ENCODE measurements at regions not wholly inside any gene's neighbourhood (a gene's known extent, or its start where the extent isn't known, plus 50 kb on each side); places are given as distances from the start of the nearest gene placed in this dataset.

DNA sequence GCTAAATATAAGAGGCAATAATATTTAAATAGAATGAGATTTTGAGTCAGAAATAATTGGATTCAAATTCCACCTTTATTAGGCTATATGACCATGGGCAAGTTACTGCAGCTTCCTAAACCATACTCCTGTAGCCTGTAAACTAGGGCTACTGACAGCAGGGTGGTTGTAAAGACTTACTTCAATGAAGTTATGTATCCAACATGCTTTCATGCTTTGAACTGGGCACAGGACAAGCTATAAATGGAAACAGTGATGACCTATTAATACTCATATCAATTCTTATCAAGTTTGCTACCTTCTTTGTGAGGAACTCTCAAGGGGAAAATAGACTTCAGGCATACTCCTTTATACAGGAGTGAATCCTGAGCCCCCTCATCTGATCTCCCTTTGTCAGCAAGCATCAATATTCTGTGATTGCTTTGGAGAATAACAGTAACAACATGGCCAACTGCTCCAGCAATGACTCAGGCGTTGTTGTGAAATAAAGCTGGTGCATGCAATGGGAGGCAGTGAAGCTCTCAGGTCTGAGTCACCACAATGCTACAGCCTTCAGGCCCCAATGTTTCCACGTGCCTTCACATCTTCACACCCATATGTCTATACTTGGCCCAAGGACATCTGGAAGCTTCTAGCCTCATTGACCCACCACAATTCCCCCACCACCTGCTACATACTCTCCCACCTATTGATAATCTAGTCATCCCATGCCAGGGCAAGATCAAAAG is 102.5 kb downstream of the KCNA4 start:
- no peak for DNase-seq (ENCODE audit: extremely low read depth, low read depth)
- no peak overlapping the region for H3K4me3 ChIP-seq (replicated peaks; ENCODE audit: low read depth, low read length)
- TF ChIP-seq, protein P1, sequence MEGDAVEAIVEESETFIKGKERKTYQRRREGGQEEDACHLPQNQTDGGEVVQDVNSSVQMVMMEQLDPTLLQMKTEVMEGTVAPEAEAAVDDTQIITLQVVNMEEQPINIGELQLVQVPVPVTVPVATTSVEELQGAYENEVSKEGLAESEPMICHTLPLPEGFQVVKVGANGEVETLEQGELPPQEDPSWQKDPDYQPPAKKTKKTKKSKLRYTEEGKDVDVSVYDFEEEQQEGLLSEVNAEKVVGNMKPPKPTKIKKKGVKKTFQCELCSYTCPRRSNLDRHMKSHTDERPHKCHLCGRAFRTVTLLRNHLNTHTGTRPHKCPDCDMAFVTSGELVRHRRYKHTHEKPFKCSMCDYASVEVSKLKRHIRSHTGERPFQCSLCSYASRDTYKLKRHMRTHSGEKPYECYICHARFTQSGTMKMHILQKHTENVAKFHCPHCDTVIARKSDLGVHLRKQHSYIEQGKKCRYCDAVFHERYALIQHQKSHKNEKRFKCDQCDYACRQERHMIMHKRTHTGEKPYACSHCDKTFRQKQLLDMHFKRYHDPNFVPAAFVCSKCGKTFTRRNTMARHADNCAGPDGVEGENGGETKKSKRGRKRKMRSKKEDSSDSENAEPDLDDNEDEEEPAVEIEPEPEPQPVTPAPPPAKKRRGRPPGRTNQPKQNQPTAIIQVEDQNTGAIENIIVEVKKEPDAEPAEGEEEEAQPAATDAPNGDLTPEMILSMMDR (IDR thresholded peaks at IDR 0.05; ENCODE audit: low read depth, low read length, missing control alignments) = no peak

DNA sequence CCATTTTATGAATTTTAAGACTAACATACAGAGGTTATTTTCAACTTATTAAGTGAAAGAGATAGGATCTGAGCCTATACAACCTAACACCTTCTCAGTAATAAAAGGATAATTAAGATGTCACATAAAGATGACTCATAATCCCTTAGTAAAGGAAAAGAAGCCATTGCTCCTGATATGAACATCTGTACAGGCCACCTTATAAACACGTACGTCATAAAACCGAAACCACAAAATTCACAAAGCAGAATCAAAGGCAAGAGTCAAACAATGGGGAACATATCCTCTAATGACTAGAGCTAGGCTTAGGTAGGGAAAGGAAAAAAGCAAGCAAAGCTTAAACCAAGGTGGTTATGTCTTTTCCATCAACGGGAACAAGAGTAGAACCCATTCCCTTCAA is 103.5 kb downstream of the KCNA4 start:
- DNase-seq (ENCODE audit: extremely low read depth, low read depth) = no peak
- TF ChIP-seq, protein P1 (IDR thresholded peaks at IDR 0.05; ENCODE audit: low read depth, low read length, missing control alignments) = no peak
- no peak overlapping the region for H3K4me3 ChIP-seq (replicated peaks; ENCODE audit: low read depth, low read length)

DNA sequence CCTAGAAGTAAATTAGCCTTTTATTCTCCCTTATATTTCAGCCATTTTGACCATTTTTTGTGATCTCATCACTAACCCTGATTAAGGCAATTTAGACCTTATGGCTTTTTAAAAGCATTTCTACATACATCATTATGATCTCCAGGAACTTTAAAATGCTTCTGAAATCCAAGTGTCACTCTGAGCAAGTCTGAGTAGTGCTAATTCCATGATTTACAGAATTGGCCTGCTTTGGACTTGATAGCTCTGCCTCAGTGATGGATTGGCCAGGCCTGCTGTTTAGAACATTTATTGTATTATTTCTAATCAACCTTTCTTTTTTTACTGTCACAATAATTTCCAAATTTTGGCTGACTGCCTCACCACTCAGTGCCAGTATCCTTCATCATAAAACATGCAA is 116.4 kb downstream of the KCNA4 start:
- TF ChIP-seq, protein P1 (IDR thresholded peaks at IDR 0.05; ENCODE audit: low read depth, low read length, missing control alignments) = no peak
- no peak for DNase-seq (ENCODE audit: extremely low read depth, low read depth)
- no peak overlapping the region for H3K4me3 ChIP-seq (replicated peaks; ENCODE audit: low read depth, low read length)

DNA sequence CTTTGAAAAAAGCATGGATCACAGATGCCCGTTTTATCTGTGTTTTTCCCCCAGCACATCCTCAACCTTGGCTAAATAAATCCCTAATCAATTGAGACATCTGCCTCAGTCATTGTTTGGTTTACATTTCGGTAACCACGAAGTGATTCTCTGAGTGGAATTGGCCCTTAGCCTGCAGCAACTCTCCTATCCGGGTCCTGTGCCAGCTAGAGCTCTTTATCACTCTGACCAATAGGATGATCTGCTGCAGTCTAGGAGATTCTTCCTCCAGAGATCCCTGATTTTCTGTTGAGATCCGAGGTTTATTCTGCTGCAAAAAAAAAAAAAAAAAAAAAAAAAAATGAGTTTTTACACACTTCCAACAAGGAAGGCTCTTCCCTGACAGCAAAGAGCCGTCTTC is 137.3 kb downstream of the KCNA4 start:
- H3K4me3 ChIP-seq (replicated peaks; ENCODE audit: low read depth, low read length) = no peak overlapping the region
- DNase-seq (ENCODE audit: extremely low read depth, low read depth) = no peak
- TF ChIP-seq, protein P1 (IDR thresholded peaks at IDR 0.05; ENCODE audit: low read depth, low read length, missing control alignments) = no peak

DNA sequence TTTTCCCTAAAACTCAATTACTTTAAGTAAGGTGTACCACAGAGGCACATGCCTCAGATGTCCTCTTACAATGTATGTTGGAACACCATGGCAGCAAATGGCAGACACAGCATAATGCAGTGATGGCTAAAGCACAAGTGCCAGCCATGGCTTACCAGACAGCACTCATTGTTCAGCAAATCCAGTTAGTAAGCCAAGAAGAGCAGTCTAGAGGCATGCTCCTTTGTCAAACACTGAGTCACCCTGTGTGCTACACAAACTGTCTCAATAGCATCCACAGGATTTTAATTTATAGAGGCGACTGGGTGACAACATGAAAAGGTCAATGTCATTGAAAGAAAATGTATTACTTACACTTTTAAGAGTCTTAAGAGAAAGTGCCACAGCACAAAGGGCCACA is 140.6 kb downstream of the KCNA4 start:
- TF ChIP-seq, protein P1 (IDR thresholded peaks at IDR 0.05; ENCODE audit: low read depth, low read length, missing control alignments) = no peak
- no peak for DNase-seq (ENCODE audit: extremely low read depth, low read depth)
- H3K4me3 ChIP-seq (replicated peaks; ENCODE audit: low read depth, low read length) = no peak overlapping the region

DNA sequence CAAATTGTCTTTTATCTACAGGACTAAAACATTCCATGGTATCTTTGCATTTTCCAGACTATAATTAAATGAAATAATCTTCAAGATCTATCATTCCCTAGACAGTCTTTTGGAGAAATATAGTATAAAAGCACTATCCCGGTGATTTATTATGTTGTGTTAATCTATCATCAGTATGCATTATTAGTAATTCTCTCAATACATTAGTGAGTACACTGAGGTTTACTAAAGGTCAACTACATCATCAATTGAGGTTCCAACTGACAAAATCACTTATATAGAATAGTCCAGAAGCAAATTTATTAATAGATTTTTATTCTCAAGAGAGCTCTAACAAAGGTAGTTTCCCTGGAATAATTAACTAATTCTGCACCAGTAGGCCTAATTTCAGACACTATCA is 169.6 kb downstream of the KCNA4 start:
- H3K4me3 ChIP-seq (replicated peaks; ENCODE audit: low read depth, low read length) = no peak overlapping the region
- TF ChIP-seq, protein P1 (IDR thresholded peaks at IDR 0.05; ENCODE audit: low read depth, low read length, missing control alignments) = no peak
- no peak for DNase-seq (ENCODE audit: extremely low read depth, low read depth)
